Upper lobe of left lung (tissue), 6 donors: ENCODE measurements at regions not wholly inside any gene's neighbourhood (a gene's known extent, or its start where the extent isn't known, plus 50 kb on each side); places are given as distances from the start of the nearest gene placed in this dataset.

Experiments used
- ATAC-seq, 2 donors: fragments of 200-7000 bp; cut with Tn5 transposase; one replicate each; pipeline ENCODE4 v1.9.1; 2022; ENCODE audit warnings: mild to moderate bottlenecking in 2 of 2, moderate library complexity in 2 of 2; ENCODE audit not compliant: low FRiP score in 2 of 2
- DNase-seq, 2 donors: peaks; one replicate each; pipeline ENCODE4 v3.0.0-alpha.2; 2019 to 2020
- H3K27ac ChIP-seq, 4 donors: fragments of 200-600 bp; sonication (generic); one replicate each; pipeline ENCODE4 v1.5.1; 2016 to 2019
- H3K27me3 ChIP-seq, 4 donors: fragments of 200-600 bp; sonication (generic); one replicate each; pipeline ENCODE4 v1.5.1; 2017 to 2019
- H3K36me3 ChIP-seq, 4 donors: fragments of 200-600 bp; sonication (generic); one replicate each; pipeline ENCODE4 v1.5.1; 2016 to 2019
- H3K4me1 ChIP-seq, 4 donors: fragments of 200-600 bp; sonication (generic); one replicate each; pipeline ENCODE4 v1.5.1; 2018 to 2019
- H3K4me3 ChIP-seq, 4 donors: fragments of 200-600 bp; sonication (generic); one replicate each; pipeline ENCODE4 v1.5.1; 2017 to 2019; ENCODE audit warnings: mild to moderate bottlenecking in 2 of 4, moderate library complexity in 1 of 4
- H3K9me3 ChIP-seq, 4 donors: fragments of 200-600 bp; sonication (generic); one replicate each; pipeline ENCODE4 v1.5.1; 2018 to 2019
- EP300 ChIP-seq, 4 donors: sonication (generic); formaldehyde crosslinking; IDR thresholded peaks; one replicate each; pipeline ENCODE4 v1.5.1; 2017; ENCODE audit warnings: antibody characterized with exemption in 4 of 4, control low read depth in 2 of 4
- POLR2A ChIP-seq, 4 donors: fragments of 450-650 bp; IDR thresholded peaks; one replicate each; pipeline ENCODE4 v1.5.1; 2016 to 2017; ENCODE audit warnings: antibody characterized with exemption in 4 of 4, mild to moderate bottlenecking in 2 of 4
- POLR2AphosphoS5 ChIP-seq, 2 donors: sonication (generic); formaldehyde crosslinking; IDR thresholded peaks; one replicate each; pipeline ENCODE4 v1.5.1; 2017; ENCODE audit warnings: antibody characterized with exemption in 2 of 2
- WGBS, 2 donors: methylation state at CpG; one replicate each; pipeline ENCODE4 v1.1.5; 2017 to 2018; 5-methylcytosine and 5-hydroxymethylcytosine counted together
- TF ChIP-seq, protein P1 (sequence below), 6 experiments: fragments of 450-650 bp in 4 of 6; fragments of 200-600 bp in 2 of 6; sonication (generic) in 2 of 6; IDR thresholded peaks; one replicate each; pipeline ENCODE4 v1.5.1; 2016 to 2019; ENCODE audit warnings: antibody characterized with exemption in 6 of 6
- donor health status: DM: no; HTN: no; CAD: no; lungs with moderate emphysema.
- donor health status: DM: no; HTN: yes; CAD: no; lungs with severe emphysema.

DNA sequence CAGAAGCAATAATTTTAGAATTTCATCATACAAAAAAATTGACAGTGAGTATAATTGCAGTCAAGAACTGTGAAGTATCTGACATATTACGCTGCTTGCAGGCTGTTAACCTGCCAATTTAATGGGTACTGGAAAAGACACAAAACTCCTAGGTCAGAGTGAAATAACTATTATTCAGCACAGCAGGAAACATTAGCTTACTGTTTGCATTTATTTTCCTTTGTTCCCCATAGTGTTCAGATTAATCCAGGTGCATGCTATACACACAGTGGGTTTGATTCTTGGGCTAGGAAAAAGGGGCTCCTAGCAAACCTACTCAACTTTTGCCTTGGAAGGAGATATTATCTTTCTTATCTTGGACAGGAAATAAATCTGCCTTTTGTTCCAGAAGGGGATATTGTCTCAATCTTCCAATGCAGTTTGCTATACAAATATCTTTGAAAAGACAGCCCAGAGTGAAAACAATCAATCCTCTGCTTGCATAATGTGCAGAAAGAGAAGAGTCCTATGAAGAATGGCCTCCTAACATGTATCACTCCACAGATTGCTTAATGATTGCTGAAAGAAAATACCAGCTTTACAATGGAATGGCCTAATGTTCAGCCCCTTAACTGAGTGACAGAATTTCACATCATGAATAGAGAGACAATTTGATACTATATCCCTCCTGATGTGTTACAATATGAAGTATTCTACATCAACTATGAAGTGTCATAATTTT lies 443.4 kb downstream of the TBC1D4 start:
- Histone ChIP-seq H3K9me3 (peaks cover 0 to 7% (median 2%) of the 10 kb centered on the region in 4 donors), H3K27me3 (no peaks in the 10 kb centered on the region), H3K4me1 (no peaks in the 10 kb centered on the region), H3K4me3 (no peak overlapping the region), H3K27ac (no peak overlapping the region), H3K36me3 (no peaks in the 10 kb centered on the region)
- TF ChIP-seq EP300 (IDR thresholded peaks at IDR 0.05) (no peak), POLR2AphosphoS5 (IDR thresholded peaks at IDR 0.05) (no peak), POLR2A (IDR thresholded peaks at IDR 0.05) (no peak)
- TF ChIP-seq, protein P1, sequence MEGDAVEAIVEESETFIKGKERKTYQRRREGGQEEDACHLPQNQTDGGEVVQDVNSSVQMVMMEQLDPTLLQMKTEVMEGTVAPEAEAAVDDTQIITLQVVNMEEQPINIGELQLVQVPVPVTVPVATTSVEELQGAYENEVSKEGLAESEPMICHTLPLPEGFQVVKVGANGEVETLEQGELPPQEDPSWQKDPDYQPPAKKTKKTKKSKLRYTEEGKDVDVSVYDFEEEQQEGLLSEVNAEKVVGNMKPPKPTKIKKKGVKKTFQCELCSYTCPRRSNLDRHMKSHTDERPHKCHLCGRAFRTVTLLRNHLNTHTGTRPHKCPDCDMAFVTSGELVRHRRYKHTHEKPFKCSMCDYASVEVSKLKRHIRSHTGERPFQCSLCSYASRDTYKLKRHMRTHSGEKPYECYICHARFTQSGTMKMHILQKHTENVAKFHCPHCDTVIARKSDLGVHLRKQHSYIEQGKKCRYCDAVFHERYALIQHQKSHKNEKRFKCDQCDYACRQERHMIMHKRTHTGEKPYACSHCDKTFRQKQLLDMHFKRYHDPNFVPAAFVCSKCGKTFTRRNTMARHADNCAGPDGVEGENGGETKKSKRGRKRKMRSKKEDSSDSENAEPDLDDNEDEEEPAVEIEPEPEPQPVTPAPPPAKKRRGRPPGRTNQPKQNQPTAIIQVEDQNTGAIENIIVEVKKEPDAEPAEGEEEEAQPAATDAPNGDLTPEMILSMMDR (IDR thresholded peaks at IDR 0.05), result no peak
- no peak for ATAC-seq
- WGBS, 2 donors, result 88 to 90% methylated on average over 1 of the region's 1 CpG
- no peak for DNase-seq

DNA sequence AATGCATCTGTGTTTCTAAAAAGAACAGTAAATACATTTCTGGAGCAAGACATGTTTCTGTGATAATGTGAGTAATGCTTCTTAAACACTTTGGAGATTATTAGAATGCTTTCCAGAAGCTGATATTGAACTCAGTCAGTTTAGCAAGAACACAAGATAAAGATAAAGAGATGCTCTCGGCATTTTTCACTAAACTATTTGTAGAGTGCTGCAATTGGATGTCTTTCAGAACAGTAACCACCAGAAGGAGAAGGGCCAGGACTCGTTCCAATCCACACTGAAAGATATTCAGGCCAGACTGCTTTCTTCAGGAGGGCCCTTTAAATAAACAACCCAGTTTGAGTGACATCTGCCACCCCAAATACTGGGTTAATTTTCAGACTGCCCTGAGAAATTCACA lies 456.0 kb downstream of the TBC1D4 start:
- H3K27ac ChIP-seq, result no peak overlapping the region
- no peak overlapping the region for H3K4me3 ChIP-seq
- peaks cover 0 to 4% (median 0%) of the 10 kb centered on the region in 4 donors for H3K9me3 ChIP-seq
- TF ChIP-seq POLR2AphosphoS5 (IDR thresholded peaks at IDR 0.05), result no peak
- TF ChIP-seq, protein P1 (IDR thresholded peaks at IDR 0.05), result no peak
- no peak for TF ChIP-seq EP300 (IDR thresholded peaks at IDR 0.05)
- H3K27me3 ChIP-seq, result no peaks in the 10 kb centered on the region
- ATAC-seq (no peak), DNase-seq (no peak)
- H3K4me1 ChIP-seq, result no peaks in the 10 kb centered on the region
- no peaks in the 10 kb centered on the region for H3K36me3 ChIP-seq
- WGBS, 2 donors, result 32 to 44% methylated on average over 2 of the region's 2 CpGs

DNA sequence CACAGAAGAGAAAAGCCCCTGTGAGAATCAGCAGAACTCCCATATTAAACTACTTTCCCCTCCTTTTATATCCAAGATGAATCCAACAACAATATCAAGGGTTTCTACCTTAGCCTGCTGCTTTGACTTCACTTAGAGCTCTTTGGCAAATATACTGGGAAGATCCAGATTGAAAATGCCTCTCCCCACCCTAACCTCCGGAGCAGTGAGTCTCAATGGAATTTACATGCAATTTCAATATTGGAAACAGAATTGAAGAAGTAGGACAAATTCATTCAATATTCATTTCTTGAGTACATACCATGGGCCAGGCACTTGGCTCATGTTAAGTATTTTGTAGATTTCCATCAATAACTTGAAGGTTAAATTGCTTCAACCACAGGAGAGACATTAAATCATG lies 457.4 kb downstream of the TBC1D4 start:
- Histone ChIP-seq H3K27ac (no peak overlapping the region), H3K4me3 (no peak overlapping the region), H3K27me3 (no peaks in the 10 kb centered on the region), H3K36me3 (no peaks in the 10 kb centered on the region), H3K9me3 (peaks cover 0 to 4% (median 0%) of the 10 kb centered on the region in 4 donors), H3K4me1 (no peaks in the 10 kb centered on the region)
- DNase-seq, result no peak
- ATAC-seq, result no peak
- WGBS, 2 donors, result 84 to 100% methylated on average over 1 of the region's 1 CpG
- TF ChIP-seq EP300 (IDR thresholded peaks at IDR 0.05), result no peak
- TF ChIP-seq, protein P1 (IDR thresholded peaks at IDR 0.05), result no peak
- TF ChIP-seq POLR2AphosphoS5 (IDR thresholded peaks at IDR 0.05), result no peak
- no peak for TF ChIP-seq POLR2A (IDR thresholded peaks at IDR 0.05)

DNA sequence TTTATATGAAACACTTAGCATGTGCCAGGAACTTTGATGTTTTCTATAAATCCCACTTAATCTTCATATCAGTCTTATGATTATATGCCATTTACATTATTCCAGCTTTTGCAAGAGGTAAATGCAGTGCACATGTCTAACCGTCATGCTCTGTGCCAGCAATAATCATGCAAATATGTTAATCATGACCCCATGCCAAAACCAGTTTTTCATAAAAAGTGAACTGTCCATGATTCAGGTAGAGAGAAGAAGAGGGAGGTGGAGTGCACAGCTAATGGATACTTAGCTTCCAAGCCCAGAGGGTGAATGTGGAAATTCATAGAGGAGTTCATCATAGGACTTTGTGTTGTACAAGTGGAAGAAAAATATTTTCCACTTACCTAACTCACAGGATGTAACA lies 458.4 kb downstream of the TBC1D4 start:
- WGBS, 2 donors, result 79 to 90% methylated on average over 1 of the region's 1 CpG
- Histone ChIP-seq H3K27me3 (no peaks in the 10 kb centered on the region), H3K9me3 (no peaks in the 10 kb centered on the region), H3K36me3 (no peaks in the 10 kb centered on the region), H3K4me3 (no peak overlapping the region), H3K4me1 (no peaks in the 10 kb centered on the region), H3K27ac (no peak overlapping the region)
- DNase-seq (no peak), ATAC-seq (no peak)
- TF ChIP-seq EP300 (IDR thresholded peaks at IDR 0.05) (no peak), POLR2A (IDR thresholded peaks at IDR 0.05) (no peak), POLR2AphosphoS5 (IDR thresholded peaks at IDR 0.05) (no peak)
- TF ChIP-seq, protein P1 (IDR thresholded peaks at IDR 0.05), result no peak

DNA sequence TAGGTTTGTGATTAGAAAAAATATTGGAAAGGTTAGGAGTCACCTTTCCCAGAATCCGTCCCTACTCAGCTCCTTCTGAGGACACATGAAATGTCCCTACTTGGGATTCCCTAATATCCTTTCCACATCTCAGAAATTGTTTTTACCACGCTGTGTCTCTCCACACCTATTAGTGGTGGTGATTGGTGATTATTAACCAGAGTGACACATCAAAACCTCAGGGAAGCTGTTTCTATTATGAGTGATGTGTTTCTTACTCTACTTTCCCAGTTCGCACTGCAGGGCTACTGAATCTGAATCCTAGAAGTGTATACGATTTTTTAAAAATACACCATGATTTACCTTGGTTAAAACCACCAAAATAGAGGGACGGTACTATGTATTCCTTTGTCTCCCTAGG lies 460.8 kb downstream of the TBC1D4 start:
- 86 to 89% methylated on average over 5 of the region's 5 CpGs for WGBS, 2 donors

More for the DNA sequence above, 460.8 kb downstream of the TBC1D4 start:
- ATAC-seq, result no peak
- no peaks in the 10 kb centered on the region for H3K27me3 ChIP-seq
- H3K4me1 ChIP-seq, result no peaks in the 10 kb centered on the region
- no peak for DNase-seq
- no peak for TF ChIP-seq POLR2A (IDR thresholded peaks at IDR 0.05)
- TF ChIP-seq EP300 (IDR thresholded peaks at IDR 0.05), result no peak
- TF ChIP-seq POLR2AphosphoS5 (IDR thresholded peaks at IDR 0.05), result no peak
- TF ChIP-seq, protein P1 (IDR thresholded peaks at IDR 0.05), result no peak
- no peaks in the 10 kb centered on the region for H3K36me3 ChIP-seq
- H3K4me3 ChIP-seq, result no peak overlapping the region
- no peak overlapping the region for H3K27ac ChIP-seq
- no peaks in the 10 kb centered on the region for H3K9me3 ChIP-seq
